SIG-M5 treated with dmso at 0.1 percent for 504 hours (cell line): ENCODE measurements at regions not wholly inside any gene's neighbourhood (a gene's known extent, or its start where the extent isn't known, plus 50 kb on each side); places are given as distances from the start of the nearest gene placed in this dataset.
A peak's percentile ranks its signal among the peaks of the same experiment; 100 is the strongest.
"Not testable (repeated sequence)": the region's sequence is repeated elsewhere in the genome, so short reads cannot be mapped to it uniquely, and the experiment has no call there.

Source experiments
- DNase-seq: peaks from one replicate; lab custom pipeline; 2025; ENCODE audit not compliant: unreplicated experiment; lab: John Stamatoyannopoulos, UW

GRCh38 chr6:154921482-154921881, 73.6 kb upstream of the TIAM2 start:
- peak; percentile 28 for DNase-seq

- DNase-seq = no peak
These were observed 71.8 kb upstream of the TIAM2 start for GRCh38 chr6:154923199-154923869.

- DNase-seq = no peak
These were observed 70.0 kb upstream of the TIAM2 start for GRCh38 chr6:154925130-154925529.

- no peak for DNase-seq
These were observed 68.7 kb upstream of the TIAM2 start for GRCh38 chr6:154926366-154926765.

- DNase-seq = peak; percentile 61
These were observed 66.7 kb upstream of the TIAM2 start for GRCh38 chr6:154928325-154928922.

- DNase-seq = no peak
These were observed 64.7 kb upstream of the TIAM2 start for GRCh38 chr6:154930451-154930851.

GRCh38 chr6:154931711-154932424, 63.2 kb upstream of the TIAM2 start:
- no peak for DNase-seq

GRCh38 chr6:154932515-154933027, 62.5 kb upstream of the TIAM2 start:
- DNase-seq = no peak

GRCh38 chr6:154933181-154933827, 61.8 kb upstream of the TIAM2 start:
- no peak for DNase-seq

GRCh38 chr6:154937306-154938220, 57.6 kb upstream of the TIAM2 start:
- no peak for DNase-seq

GRCh38 chr6:154938221-154938580, 56.9 kb upstream of the TIAM2 start:
- no peak for DNase-seq

GRCh38 chr6:154938727-154939285, 56.3 kb upstream of the TIAM2 start:
- not testable (repeated sequence) for DNase-seq

- no peak for DNase-seq
These were observed 52.3 kb upstream of the TIAM2 start for GRCh38 chr6:154942770-154943169.

GRCh38 chr6:154945271-154945890, 49.7 kb upstream of the TIAM2 start:
- no peak for DNase-seq
